CD14-positive monocyte (primary cell): ENCODE measurements at regions not wholly inside any gene's neighbourhood (a gene's known extent, or its start where the extent isn't known, plus 50 kb on each side); places are given as distances from the start of the nearest gene placed in this dataset.

Experiments used
- DNase-seq, 3 donors: peaks; one replicate each; pipeline ENCODE4 v3.0.0-alpha.2; 2011 to 2022
- H2AFZ ChIP-seq: 2 replicates; pipeline ENCODE4 v1.6.0; 2012; ENCODE audit warnings: mild to moderate bottlenecking, low read depth, low read length, inconsistent platforms; ENCODE audit not compliant: insufficient read depth, poor library complexity, severe bottlenecking
- H3K27ac ChIP-seq, 2 donors: 1 replicate in 1 of 2; 2 replicates in 1 of 2; pipeline ENCODE4 v1.5.1; 2012 to 2013; ENCODE audit warnings: low read length in 2 of 2, control low read depth in 1 of 2, inconsistent platforms in 1 of 2, low read depth in 1 of 2, mild to moderate bottlenecking in 1 of 2
- H3K27me3 ChIP-seq, 2 donors: one replicate each; pipeline versions ENCODE4 v1.6.0 to v1.6.1; 2011 to 2013; ENCODE audit warnings: low read length in 2 of 2; ENCODE audit not compliant: control insufficient read depth in 2 of 2, insufficient read depth in 2 of 2
- H3K36me3 ChIP-seq, 2 donors: replicated peaks in 1 of 2; 1 replicate in 1 of 2; 2 replicates in 1 of 2; pipeline versions ENCODE4 v1.5.1 to v1.6.1; 2012 to 2013; ENCODE audit warnings: low read length in 2 of 2, control low read depth in 1 of 2, inconsistent platforms in 1 of 2, mild to moderate bottlenecking in 1 of 2; ENCODE audit not compliant: insufficient read depth in 2 of 2, control insufficient read depth in 1 of 2
- H3K4me1 ChIP-seq, 2 donors: 1 replicate in 1 of 2; 2 replicates in 1 of 2; pipeline versions ENCODE4 v1.5.1 to v1.6.1; 2012 to 2013; ENCODE audit warnings: low read length in 2 of 2, control low read depth in 1 of 2, inconsistent platforms in 1 of 2, mild to moderate bottlenecking in 1 of 2, moderate library complexity in 1 of 2; ENCODE audit not compliant: insufficient read depth in 2 of 2, control insufficient read depth in 1 of 2
- H3K4me2 ChIP-seq: replicated peaks from 2 replicates; pipeline ENCODE3; 2012; ENCODE audit warnings: low read length, moderate library complexity, mild to moderate bottlenecking; ENCODE audit not compliant: poor library complexity, severe bottlenecking; ENCODE audit errors: extremely low read depth
- H3K4me3 ChIP-seq, 3 experiments: fragments of 200-600 bp in 1 of 3; sonication (generic) in 1 of 3; replicated peaks in 1 of 3; 1 replicate in 2 of 3; 2 replicates in 1 of 3; pipeline ENCODE4 v1.5.1; 2011 to 2013; ENCODE audit warnings: low read length in 3 of 3, mild to moderate bottlenecking in 3 of 3, control low read depth in 2 of 3, low read depth in 2 of 3, inconsistent platforms in 1 of 3, moderate library complexity in 1 of 3
- H3K79me2 ChIP-seq: 2 replicates; pipeline ENCODE4 v1.6.0; 2012; ENCODE audit warnings: mild to moderate bottlenecking, control low read depth, inconsistent platforms, low read length, moderate library complexity; ENCODE audit not compliant: insufficient read depth
- H3K9ac ChIP-seq: 2 replicates; pipeline ENCODE4 v1.6.0; 2017; ENCODE audit warnings: low read length, mild to moderate bottlenecking; ENCODE audit not compliant: insufficient read depth, poor library complexity, severe bottlenecking
- H3K9me3 ChIP-seq, 2 donors: replicated peaks in 1 of 2; 1 replicate in 1 of 2; 2 replicates in 1 of 2; pipeline versions ENCODE4 v1.5.1 to v1.6.1; 2012 to 2013; ENCODE audit warnings: low read length in 2 of 2, control low read depth in 1 of 2; ENCODE audit not compliant: control insufficient read depth in 1 of 2, insufficient read depth in 1 of 2
- H4K20me1 ChIP-seq: 2 replicates; pipeline ENCODE4 v1.6.0; 2012; ENCODE audit warnings: mild to moderate bottlenecking, low read length, control low read depth, moderate library complexity; ENCODE audit not compliant: insufficient read depth
- H3K27ac Mint-ChIP-seq, 7 donors: one replicate each; pipeline ENCODE4 v1.8.0; 2020; ENCODE audit warnings: mild to moderate bottlenecking in 7 of 7, mixed read lengths in 7 of 7, moderate library complexity in 6 of 7, inconsistent platforms in 2 of 7
- H3K27me3 Mint-ChIP-seq, 3 donors: one replicate each; pipeline ENCODE4 v1.8.0; 2021 to 2022; ENCODE audit warnings: low read depth in 3 of 3, mild to moderate bottlenecking in 3 of 3, mixed read lengths in 3 of 3, moderate library complexity in 3 of 3, inconsistent platforms in 1 of 3
- H3K36me3 Mint-ChIP-seq, 2 donors: one replicate each; pipeline ENCODE4 v1.8.0; 2020; ENCODE audit warnings: mixed read lengths in 2 of 2, inconsistent platforms in 1 of 2, mild to moderate bottlenecking in 1 of 2
- H3K4me1 Mint-ChIP-seq: one replicate; pipeline ENCODE4 v1.8.0; 2020; ENCODE audit warnings: mild to moderate bottlenecking, mixed read lengths
- H3K4me3 Mint-ChIP-seq, 2 donors: one replicate each; pipeline ENCODE4 v1.8.0; 2020; ENCODE audit warnings: mild to moderate bottlenecking in 2 of 2, mixed read lengths in 2 of 2, moderate library complexity in 1 of 2
- H3K9me3 Mint-ChIP-seq, 7 donors: one replicate each; pipeline ENCODE4 v1.8.0; 2020 to 2022; ENCODE audit warnings: mixed read lengths in 7 of 7, mild to moderate bottlenecking in 6 of 7, moderate library complexity in 6 of 7, inconsistent platforms in 2 of 7
- WGBS: methylation state at CpG from one replicate; pipeline ENCODE4 v1.1.5; 2013; ENCODE audit warnings: missing lambda C conversion rate; ENCODE audit not compliant: insufficient coverage; 5-methylcytosine and 5-hydroxymethylcytosine counted together
- intact Hi-C, 2 donors: fragments of 100-400 bp; cut with micrococcal nuclease; formaldehyde crosslinking; loops; one replicate each; pipeline versions ENCODE4 v1.15.0 to v1.15.1; 2023
- TF ChIP-seq, protein P1 (sequence below): fragments of 200-600 bp; IDR thresholded peaks from one replicate; pipeline ENCODE4 v1.8.0; 2022; ENCODE audit warnings: antibody characterized with exemption, mild to moderate bottlenecking

DNA sequence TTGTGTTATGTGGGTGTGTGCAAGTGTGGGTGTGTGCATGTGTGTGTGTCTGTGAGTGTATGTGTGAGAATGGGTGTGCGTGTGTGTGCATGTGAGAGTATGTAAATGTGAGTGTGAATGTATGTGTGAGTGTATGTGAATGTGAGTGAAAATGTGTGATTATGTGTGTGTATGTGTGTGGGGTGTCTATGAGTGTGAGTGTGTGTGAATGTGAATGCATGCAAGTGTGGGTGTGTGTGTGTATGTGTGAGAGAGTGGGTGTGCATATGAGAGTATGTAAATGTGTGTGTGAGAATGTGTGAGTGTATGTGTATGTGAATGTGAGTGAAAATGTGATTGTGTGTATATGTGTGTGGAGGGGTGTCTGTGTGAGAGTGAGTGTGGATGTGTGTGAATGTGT lies 1292.7 kb downstream of the TBC1D22A start:
- Histone ChIP-seq H3K27me3 (no peaks in the 10 kb centered on the region), H3K9ac (no peak overlapping the region), H3K4me1 (no peaks in the 10 kb centered on the region), H3K27ac (no peak overlapping the region), H2AFZ (no peak overlapping the region), H4K20me1 (no peaks in the 10 kb centered on the region), H3K36me3 (no peaks in the 10 kb centered on the region), H3K79me2 (no peaks in the 10 kb centered on the region), H3K4me3 (no peak overlapping the region), H3K9me3 (no peaks in the 10 kb centered on the region), H3K4me2 (no peak overlapping the region)
- TF ChIP-seq, protein P1, sequence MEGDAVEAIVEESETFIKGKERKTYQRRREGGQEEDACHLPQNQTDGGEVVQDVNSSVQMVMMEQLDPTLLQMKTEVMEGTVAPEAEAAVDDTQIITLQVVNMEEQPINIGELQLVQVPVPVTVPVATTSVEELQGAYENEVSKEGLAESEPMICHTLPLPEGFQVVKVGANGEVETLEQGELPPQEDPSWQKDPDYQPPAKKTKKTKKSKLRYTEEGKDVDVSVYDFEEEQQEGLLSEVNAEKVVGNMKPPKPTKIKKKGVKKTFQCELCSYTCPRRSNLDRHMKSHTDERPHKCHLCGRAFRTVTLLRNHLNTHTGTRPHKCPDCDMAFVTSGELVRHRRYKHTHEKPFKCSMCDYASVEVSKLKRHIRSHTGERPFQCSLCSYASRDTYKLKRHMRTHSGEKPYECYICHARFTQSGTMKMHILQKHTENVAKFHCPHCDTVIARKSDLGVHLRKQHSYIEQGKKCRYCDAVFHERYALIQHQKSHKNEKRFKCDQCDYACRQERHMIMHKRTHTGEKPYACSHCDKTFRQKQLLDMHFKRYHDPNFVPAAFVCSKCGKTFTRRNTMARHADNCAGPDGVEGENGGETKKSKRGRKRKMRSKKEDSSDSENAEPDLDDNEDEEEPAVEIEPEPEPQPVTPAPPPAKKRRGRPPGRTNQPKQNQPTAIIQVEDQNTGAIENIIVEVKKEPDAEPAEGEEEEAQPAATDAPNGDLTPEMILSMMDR, result no peak
- Mint-ChIP-seq H3K4me3 (no peak overlapping the region), H3K9me3 (peaks cover 0 to 7% (median 0%) of the 10 kb centered on the region in 7 donors), H3K27me3 (peaks cover 0 to 3% (median 0%) of the 10 kb centered on the region in 3 donors), H3K4me1 (no peaks in the 10 kb centered on the region), H3K36me3 (no peaks in the 10 kb centered on the region), H3K27ac (no peak overlapping the region)
- 80% methylated on average over 1 of the region's 1 CpG for WGBS
- DNase-seq, result no peak
- intact Hi-C loops, result no loop called here

DNA sequence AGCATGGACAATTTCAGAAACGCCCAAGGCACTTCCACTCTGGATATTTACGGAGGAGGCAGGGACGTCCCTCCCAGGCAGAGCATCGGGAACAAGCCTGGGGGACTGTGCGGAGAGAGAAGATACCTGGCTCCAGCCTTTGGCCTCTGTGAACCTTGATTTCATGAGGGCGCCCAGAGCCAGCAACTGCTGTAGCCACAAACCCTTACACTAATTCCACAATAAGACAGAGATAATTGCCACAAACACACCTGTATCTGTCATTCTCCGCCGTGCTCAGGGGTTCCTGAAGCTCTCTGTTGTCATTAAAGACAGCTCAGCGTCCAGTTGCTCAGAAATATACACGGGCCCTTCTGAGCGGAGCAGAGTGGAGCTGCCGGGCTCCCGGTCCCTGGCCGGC lies 1292.1 kb downstream of the TBC1D22A start:
- intact Hi-C loops, result no loop called here
- Histone ChIP-seq H3K9me3 (no peaks in the 10 kb centered on the region), H3K36me3 (no peaks in the 10 kb centered on the region), H2AFZ (no peak overlapping the region), H3K9ac (no peak overlapping the region), H3K4me3 (no peak overlapping the region), H3K27me3 (no peaks in the 10 kb centered on the region), H3K79me2 (no peaks in the 10 kb centered on the region), H3K4me1 (no peaks in the 10 kb centered on the region), H3K27ac (no peak overlapping the region), H4K20me1 (no peaks in the 10 kb centered on the region), H3K4me2 (no peak overlapping the region)
- no peak overlapping the region for H3K27ac Mint-ChIP-seq
- no peak for DNase-seq
- TF ChIP-seq, protein P1, result no peak
- H3K27me3 Mint-ChIP-seq, result peaks cover 0 to 3% (median 0%) of the 10 kb centered on the region in 3 donors
- H3K4me3 Mint-ChIP-seq, result no peak overlapping the region
- H3K9me3 Mint-ChIP-seq, result peaks cover 0 to 7% (median 0%) of the 10 kb centered on the region in 7 donors
- H3K36me3 Mint-ChIP-seq, result no peaks in the 10 kb centered on the region
- H3K4me1 Mint-ChIP-seq, result no peaks in the 10 kb centered on the region
- WGBS, result 85% methylated on average over 13 of the region's 14 CpGs
